CD1c-positive myeloid dendritic cell (primary cell): ENCODE measurements at regions not wholly inside any gene's neighbourhood (a gene's known extent, or its start where the extent isn't known, plus 50 kb on each side); places are given as distances from the start of the nearest gene placed in this dataset.
A peak's percentile ranks its signal among the peaks of the same experiment; 100 is the strongest.

ENCODE experiments used
- DNase-seq: peaks from one replicate; pipeline ENCODE4 v3.0.0-alpha.2; 2016; ENCODE audit errors: extremely low spot score

GRCh38 chr1:39134768-39135333 is 69.6 kb upstream of the MACF1 start:
- no peak for DNase-seq

- DNase-seq = no peak
Measured at GRCh38 chr1:39136638-39137037, 67.9 kb upstream of the MACF1 start.

GRCh38 chr1:39139723-39140360 is 64.7 kb upstream of the MACF1 start:
- DNase-seq = no peak

GRCh38 chr1:39141925-39142324 is 62.6 kb upstream of the MACF1 start:
- DNase-seq = no peak

GRCh38 chr1:39142401-39143060 is 62.0 kb upstream of the MACF1 start:
- DNase-seq = no peak

GRCh38 chr1:39144924-39145323 is 59.6 kb upstream of the MACF1 start:
- DNase-seq = no peak

GRCh38 chr1:39145331-39145965 is 59.0 kb upstream of the MACF1 start:
- DNase-seq = no peak

GRCh38 chr1:39146681-39147080 is 57.8 kb upstream of the MACF1 start:
- DNase-seq = no peak

GRCh38 chr1:39147099-39148025 is 57.1 kb upstream of the MACF1 start:
- no peak for DNase-seq

- no peak for DNase-seq
Measured at GRCh38 chr1:39148942-39149341, 55.6 kb upstream of the MACF1 start.

- DNase-seq = no peak
Measured at GRCh38 chr1:39149509-39149908, 55.0 kb upstream of the MACF1 start.

GRCh38 chr1:39150779-39151178 is 53.7 kb upstream of the MACF1 start:
- DNase-seq = no peak

- DNase-seq = no peak
Measured at GRCh38 chr1:39151267-39151666, 53.2 kb upstream of the MACF1 start.

GRCh38 chr1:39152923-39153322 is 51.6 kb upstream of the MACF1 start:
- no peak for DNase-seq

GRCh38 chr1:39153684-39154083 is 50.8 kb upstream of the MACF1 start:
- DNase-seq = no peak

GRCh38 chr1:39154553-39155421 is 49.7 kb upstream of the MACF1 start:
- peak; percentile 9 for DNase-seq
